HCT116 (cell line): ENCODE measurements at regions not wholly inside any gene's neighbourhood (a gene's known extent, or its start where the extent isn't known, plus 50 kb on each side); places are given as distances from the start of the nearest gene placed in this dataset.

ENCODE experiments used
- ATAC-seq: fragments of 200-7000 bp; cut with Tn5 transposase; 2 replicates; pipeline ENCODE4 v1.9.1; 2020; ENCODE audit warnings: mild to moderate bottlenecking, moderate library complexity
- BruUV-seq: library from RNA; stranded (reverse); fragments of 400-500 nt; replicated peaks from 2 replicates; lab custom pipeline; 2021; lab: Mats Ljungman, UMichigan
- CTCF ChIA-PET: fragments of 300-600 bp; sonication (Branson Sonifier 250); formaldehyde crosslinking; loops from one replicate; lab custom pipeline; 2021; ENCODE audit warnings: antibody characterized with exemption; lab: Charles Lee
- POLR2A ChIA-PET: fragments of 300-600, 350-600 bp; sonication (Branson Sonifier 250); formaldehyde crosslinking; loops from one replicate; lab custom pipeline; 2021; ENCODE audit warnings: antibody characterized with exemption; lab: Charles Lee
- RAD21 ChIA-PET, 2 experiments: fragments of 300-600 bp; sonication (Branson Sonifier 250); formaldehyde crosslinking; loops; one replicate each; lab custom pipeline; 2023; ENCODE audit warnings: low total read pairs in 2 of 2; ENCODE audit not compliant: uncharacterized antibody in 2 of 2, unreplicated experiment in 2 of 2, low non-redundant PET in 1 of 2; lab: Charles Lee
- DNase-seq: peaks from one replicate; pipeline ENCODE4 v3.0.0-alpha.2; 2010; ENCODE audit warnings: low read depth, low spot score
- H2AFZ ChIP-seq: fragments of 200-600 bp; shearing (Covaris generic), sonication (generic); 2 replicates; pipeline ENCODE4 v1.6.1; 2017; ENCODE audit warnings: low read depth, mixed run types, mixed read lengths, antibody characterized with exemption, low read length; ENCODE audit not compliant: poor library complexity, severe bottlenecking
- H3K27ac ChIP-seq: 2 replicates; pipeline ENCODE4 v1.5.1; 2012; ENCODE audit warnings: low read depth, low read length
- H3K27me3 ChIP-seq: fragments of 200-600 bp; sonication (generic); 2 replicates; pipeline ENCODE4 v1.6.1; 2016; ENCODE audit warnings: mixed run types, low read length, mixed read lengths; ENCODE audit not compliant: insufficient read depth
- H3K36me3 ChIP-seq, 2 experiments: fragments of 200-500 bp in 1 of 2; fragments of 200-600 bp in 1 of 2; sonication (Bioruptor generic) in 1 of 2; sonication (generic) in 1 of 2; 2 replicates each; pipeline versions ENCODE4 v1.5.1 to v1.6.1; 2014 to 2016; ENCODE audit warnings: low read length in 2 of 2, inconsistent platforms in 1 of 2, mixed read lengths in 1 of 2, mixed run types in 1 of 2; ENCODE audit not compliant: insufficient read depth in 2 of 2, control insufficient read depth in 1 of 2
- H3K4me1 ChIP-seq, 2 experiments: fragments of 200-600 bp in 1 of 2; sonication (generic) in 1 of 2; 2 replicates each; pipeline versions ENCODE4 v1.5.1 to v1.6.1; 2012 to 2017; ENCODE audit warnings: low read length in 2 of 2, inconsistent platforms in 1 of 2, mild to moderate bottlenecking in 1 of 2, mixed read lengths in 1 of 2, mixed run types in 1 of 2, moderate library complexity in 1 of 2; ENCODE audit not compliant: insufficient read depth in 2 of 2, control insufficient read depth in 1 of 2
- H3K4me2 ChIP-seq: fragments of 200-600 bp; sonication (generic); 2 replicates; pipeline ENCODE4 v1.6.1; 2017; ENCODE audit warnings: mixed run types, low read length, mixed read lengths
- H3K4me3 ChIP-seq, 2 experiments: fragments of 200-600 bp in 1 of 2; sonication (generic) in 1 of 2; replicated peaks in 1 of 2; 2 replicates each; pipeline ENCODE4 v1.5.1; 2011 to 2016; ENCODE audit warnings: low read length in 2 of 2, control low read depth in 1 of 2, low read depth in 1 of 2, mild to moderate bottlenecking in 1 of 2, mixed read lengths in 1 of 2, mixed run types in 1 of 2
- H3K79me2 ChIP-seq: fragments of 200-600 bp; sonication (generic); 2 replicates; pipeline ENCODE4 v1.6.1; 2017; ENCODE audit warnings: mild to moderate bottlenecking, mixed run types, low read length, moderate library complexity, mixed read lengths; ENCODE audit not compliant: insufficient read depth
- H3K9ac ChIP-seq: fragments of 200-600 bp; sonication (generic); 2 replicates; pipeline ENCODE4 v1.6.1; 2016; ENCODE audit warnings: low read length, mixed read lengths
- H3K9me2 ChIP-seq: fragments of 200-600 bp; sonication (generic), shearing (Covaris generic); 2 replicates; pipeline ENCODE4 v1.6.1; 2017; ENCODE audit warnings: mixed run types, mild to moderate bottlenecking, moderate library complexity; ENCODE audit not compliant: insufficient read depth
- H3K9me3 ChIP-seq, 2 experiments: fragments of 200-500 bp in 1 of 2; fragments of 200-600 bp in 1 of 2; sonication (Bioruptor generic) in 1 of 2; sonication (generic) in 1 of 2; 2 replicates each; pipeline ENCODE4 v1.6.1; 2014 to 2017; ENCODE audit warnings: low read length in 2 of 2, mixed read lengths in 2 of 2, inconsistent platforms in 1 of 2, low read depth in 1 of 2, mild to moderate bottlenecking in 1 of 2, mixed run types in 1 of 2, moderate library complexity in 1 of 2; ENCODE audit not compliant: control insufficient read depth in 1 of 2, insufficient read depth in 1 of 2
- H4K20me1 ChIP-seq: fragments of 200-600 bp; sonication (generic), shearing (Covaris generic); 2 replicates; pipeline ENCODE4 v1.6.1; 2017; ENCODE audit warnings: mixed run types, mild to moderate bottlenecking, moderate library complexity; ENCODE audit not compliant: insufficient read depth
- ATF3 ChIP-seq: IDR thresholded peaks from 2 replicates; pipeline ENCODE4 v1.6.1; 2012
- CBX3 ChIP-seq: IDR thresholded peaks from 2 replicates; pipeline ENCODE4 v1.6.1; 2012; ENCODE audit warnings: low read depth
- CEBPB ChIP-seq: IDR thresholded peaks from 2 replicates; pipeline ENCODE4 v1.6.1; 2012; ENCODE audit warnings: low read depth
- EGR1 ChIP-seq: IDR thresholded peaks from 2 replicates; pipeline ENCODE4 v1.6.1; 2012; ENCODE audit warnings: low read depth
- ELF1 ChIP-seq: IDR thresholded peaks from 2 replicates; pipeline ENCODE4 v1.6.1; 2012; ENCODE audit warnings: low read depth, borderline replicate concordance
- EZH2 ChIP-seq: fragments of 200-600 bp; sonication (generic); IDR thresholded peaks from 2 replicates; pipeline ENCODE4 v1.6.1; 2017; ENCODE audit warnings: antibody characterized with exemption, mixed run types
- EZH2phosphoT487 ChIP-seq: fragments of 200-600 bp; IDR thresholded peaks from 2 replicates; pipeline ENCODE4 v1.6.1; 2018; ENCODE audit warnings: antibody characterized with exemption, borderline replicate concordance
- FOSL1 ChIP-seq: IDR thresholded peaks from 2 replicates; pipeline ENCODE4 v1.6.1; 2012; ENCODE audit warnings: low read depth
- JUND ChIP-seq: IDR thresholded peaks from 2 replicates; pipeline ENCODE4 v1.6.1; 2012
- MAX ChIP-seq: IDR thresholded peaks from 2 replicates; pipeline ENCODE4 v1.6.1; 2012
- POLR2A ChIP-seq: IDR thresholded peaks from 2 replicates; pipeline ENCODE4 v1.7.0; 2011; ENCODE audit warnings: borderline replicate concordance; ENCODE audit not compliant: insufficient read depth, insufficient read length; ENCODE audit errors: extremely low read depth
- POLR2AphosphoS5 ChIP-seq: IDR thresholded peaks from 2 replicates; pipeline ENCODE4 v1.6.1; 2011; ENCODE audit warnings: mild to moderate bottlenecking, low read depth, low read length, moderate library complexity
- RAD21 ChIP-seq: IDR thresholded peaks from 2 replicates; pipeline ENCODE4 v1.6.1; 2012; ENCODE audit warnings: low read depth, mild to moderate bottlenecking
- SP1 ChIP-seq: IDR thresholded peaks from 2 replicates; pipeline ENCODE4 v1.6.1; 2012; ENCODE audit warnings: low read depth
- TCF7L2 ChIP-seq: IDR thresholded peaks from 2 replicates; pipeline ENCODE4 v1.7.0; 2011; ENCODE audit warnings: borderline replicate concordance, inconsistent platforms; ENCODE audit not compliant: insufficient read depth, insufficient read length; ENCODE audit errors: extremely low read depth
- YY1 ChIP-seq: IDR thresholded peaks from 2 replicates; pipeline ENCODE4 v1.6.1; 2011; ENCODE audit warnings: low read length, low read depth, moderate library complexity, mild to moderate bottlenecking; ENCODE audit not compliant: insufficient replicate concordance; ENCODE audit errors: extremely low read depth
- ZBTB33 ChIP-seq: IDR thresholded peaks from 2 replicates; pipeline ENCODE4 v1.6.1; 2011; ENCODE audit warnings: mild to moderate bottlenecking, low read length, moderate library complexity; ENCODE audit not compliant: insufficient replicate concordance; ENCODE audit errors: extremely low read depth
- ZFX ChIP-seq: fragments of 450-650 bp; IDR thresholded peaks from 2 replicates; pipeline ENCODE4 v1.6.1; 2017
- ZNF274 ChIP-seq: fragments of 200-500 bp; sonication (Bioruptor generic); IDR thresholded peaks from 2 replicates; pipeline ENCODE4 v1.6.1; 2014; ENCODE audit warnings: mild to moderate bottlenecking, low read depth, low read length, inconsistent platforms
- intact Hi-C: fragments of 100-400 bp; cut with micrococcal nuclease; formaldehyde crosslinking; loops from 2 replicates; pipeline ENCODE4 v1.10.0; 2022

GRCh38 chr19:31014668-31015067 lies 334.6 kb downstream of the TSHZ3 start (continued):
- no peak for TF ChIP-seq ZBTB33
- no peak for TF ChIP-seq SP1
- TF ChIP-seq FOSL1, result no peak
- no peak for TF ChIP-seq EZH2phosphoT487
- TF ChIP-seq TCF7L2, result no peak
- TF ChIP-seq POLR2AphosphoS5, result no peak
- no peak for TF ChIP-seq POLR2A

- BruUV-seq, result no TSS peak
- Histone ChIP-seq H3K9me3 (peaks cover 13 to 31% of the 10 kb centered on the region in 2 experiments; a peak in 2 of 4 replicates), H4K20me1 (no peaks in the 10 kb centered on the region), H3K4me2 (no peak overlapping the region), H3K4me3 (no peak overlapping the region), H3K36me3 (no peaks in the 10 kb centered on the region), H3K79me2 (no peaks in the 10 kb centered on the region), H3K27me3 (no peaks in the 10 kb centered on the region), H3K9me2 (no peaks in the 10 kb centered on the region), H3K9ac (no peak overlapping the region), H3K4me1 (no peaks in the 10 kb centered on the region), H3K27ac (no peak overlapping the region), H2AFZ (no peak overlapping the region)
- ChIA-PET CTCF (no interaction called here), POLR2A (no interaction called here), RAD21 (no interaction called here)
- no peak for ATAC-seq
- intact Hi-C loops, result no loop called here
- no peak for DNase-seq
- TF ChIP-seq ZBTB33 (no peak), CEBPB (no peak), FOSL1 (no peak), EZH2phosphoT487 (no peak), RAD21 (no peak), ZNF274 (no peak), ELF1 (no peak), JUND (no peak), POLR2A (no peak), POLR2AphosphoS5 (no peak), EGR1 (no peak), ZFX (no peak), CBX3 (no peak), TCF7L2 (no peak), MAX (no peak), ATF3 (no peak), SP1 (no peak), EZH2 (no peak), YY1 (no peak)
These were observed 335.7 kb downstream of the TSHZ3 start for GRCh38 chr19:31013384-31014020.
